NB4 (cell line): ENCODE measurements at regions not wholly inside any gene's neighbourhood (a gene's known extent, or its start where the extent isn't known, plus 50 kb on each side); places are given as distances from the start of the nearest gene placed in this dataset.

Source experiments
- MYC ChIP-seq: IDR thresholded peaks from 2 replicates; pipeline ENCODE4 v1.6.1; 2011; ENCODE audit warnings: low read depth, low read length
- POLR2A ChIP-seq: IDR thresholded peaks from 2 replicates; pipeline ENCODE4 v1.6.1; 2011; ENCODE audit warnings: mild to moderate bottlenecking; ENCODE audit not compliant: insufficient read length; ENCODE audit errors: extremely low read depth
- TF ChIP-seq, protein P1 (sequence below): IDR thresholded peaks from one replicate; pipeline ENCODE4 v1.5.1; 2012; ENCODE audit warnings: low read depth, low read length
- TF ChIP-seq, protein P2 (sequence below): IDR thresholded peaks from 2 replicates; pipeline ENCODE4 v1.6.1; 2011; ENCODE audit warnings: low read depth, low read length

DNA sequence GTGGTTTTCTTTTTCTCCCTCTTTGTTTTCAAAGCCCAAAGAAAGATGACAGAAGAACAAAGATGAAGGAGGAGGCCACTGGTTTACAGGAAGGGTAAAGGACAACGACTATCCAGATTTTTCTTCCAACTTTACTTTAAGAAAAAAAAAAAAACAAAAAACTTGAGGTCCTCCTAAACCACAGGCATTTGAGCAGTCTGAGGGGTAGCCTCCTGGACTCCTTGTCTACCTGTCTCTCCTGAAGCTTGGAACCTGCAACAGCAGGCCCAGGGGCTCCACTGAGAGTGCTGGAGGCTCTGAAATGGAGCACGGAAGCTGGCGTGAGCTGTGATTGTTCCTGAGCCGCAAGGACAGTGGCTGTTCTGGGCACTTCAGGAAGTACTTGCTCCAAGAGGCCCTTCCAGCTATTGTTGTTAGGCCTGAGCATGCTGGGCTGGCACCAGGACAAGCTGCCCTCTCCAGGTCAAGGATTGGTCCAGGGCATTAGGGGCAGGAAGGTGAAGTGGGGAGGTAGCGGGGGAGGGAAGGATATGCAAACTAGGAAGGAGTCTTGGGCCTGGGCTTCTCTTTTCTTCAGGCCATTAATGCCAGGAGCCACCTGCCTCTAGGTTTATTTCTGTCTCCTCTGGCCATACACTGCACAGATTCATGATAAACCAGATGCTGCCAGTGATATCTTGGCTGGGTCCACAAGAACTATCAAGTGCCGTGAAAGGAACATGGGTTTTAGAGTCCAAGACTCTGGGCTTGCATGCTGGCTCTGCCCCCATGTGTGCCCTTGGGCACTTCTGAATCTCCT, 147.3 kb downstream of the CCDC34 start:
- TF ChIP-seq, protein P1, sequence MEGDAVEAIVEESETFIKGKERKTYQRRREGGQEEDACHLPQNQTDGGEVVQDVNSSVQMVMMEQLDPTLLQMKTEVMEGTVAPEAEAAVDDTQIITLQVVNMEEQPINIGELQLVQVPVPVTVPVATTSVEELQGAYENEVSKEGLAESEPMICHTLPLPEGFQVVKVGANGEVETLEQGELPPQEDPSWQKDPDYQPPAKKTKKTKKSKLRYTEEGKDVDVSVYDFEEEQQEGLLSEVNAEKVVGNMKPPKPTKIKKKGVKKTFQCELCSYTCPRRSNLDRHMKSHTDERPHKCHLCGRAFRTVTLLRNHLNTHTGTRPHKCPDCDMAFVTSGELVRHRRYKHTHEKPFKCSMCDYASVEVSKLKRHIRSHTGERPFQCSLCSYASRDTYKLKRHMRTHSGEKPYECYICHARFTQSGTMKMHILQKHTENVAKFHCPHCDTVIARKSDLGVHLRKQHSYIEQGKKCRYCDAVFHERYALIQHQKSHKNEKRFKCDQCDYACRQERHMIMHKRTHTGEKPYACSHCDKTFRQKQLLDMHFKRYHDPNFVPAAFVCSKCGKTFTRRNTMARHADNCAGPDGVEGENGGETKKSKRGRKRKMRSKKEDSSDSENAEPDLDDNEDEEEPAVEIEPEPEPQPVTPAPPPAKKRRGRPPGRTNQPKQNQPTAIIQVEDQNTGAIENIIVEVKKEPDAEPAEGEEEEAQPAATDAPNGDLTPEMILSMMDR, result no peak
- TF ChIP-seq POLR2A (no peak), MYC (no peak)
- TF ChIP-seq, protein P2, sequence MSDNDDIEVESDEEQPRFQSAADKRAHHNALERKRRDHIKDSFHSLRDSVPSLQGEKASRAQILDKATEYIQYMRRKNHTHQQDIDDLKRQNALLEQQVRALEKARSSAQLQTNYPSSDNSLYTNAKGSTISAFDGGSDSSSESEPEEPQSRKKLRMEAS, result no peak
